ENCODE measurements at regions not wholly inside any gene's neighbourhood (a gene's known extent, or its start where the extent isn't known, plus 50 kb on each side); places are given as distances from the start of the nearest gene placed in this dataset.

DNA sequence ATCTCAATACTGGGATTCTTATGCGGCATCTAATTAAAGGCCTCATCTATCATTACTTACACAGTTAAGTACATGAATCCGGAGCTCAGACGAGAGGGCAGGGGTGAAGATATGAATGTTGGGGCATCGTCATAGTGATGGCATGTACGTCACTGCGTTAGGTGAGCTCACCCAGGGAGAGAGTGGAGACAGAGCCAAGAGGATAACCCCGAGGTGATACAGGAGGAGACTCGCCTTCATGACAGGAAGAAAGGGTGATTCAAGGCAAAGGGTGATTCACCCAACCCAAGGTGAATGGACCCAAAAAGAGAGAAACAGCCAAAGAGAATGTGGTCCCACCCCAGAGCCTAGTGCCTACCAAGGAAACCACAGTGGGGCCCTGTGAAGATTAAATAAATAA lies 132.9 kb upstream of the BLID start:
- DNase-seq (ENCODE audit: low spot score) = no peak
- no peak for ATAC-seq (ENCODE audit: low FRiP score)
- TF ChIP-seq, protein P1, sequence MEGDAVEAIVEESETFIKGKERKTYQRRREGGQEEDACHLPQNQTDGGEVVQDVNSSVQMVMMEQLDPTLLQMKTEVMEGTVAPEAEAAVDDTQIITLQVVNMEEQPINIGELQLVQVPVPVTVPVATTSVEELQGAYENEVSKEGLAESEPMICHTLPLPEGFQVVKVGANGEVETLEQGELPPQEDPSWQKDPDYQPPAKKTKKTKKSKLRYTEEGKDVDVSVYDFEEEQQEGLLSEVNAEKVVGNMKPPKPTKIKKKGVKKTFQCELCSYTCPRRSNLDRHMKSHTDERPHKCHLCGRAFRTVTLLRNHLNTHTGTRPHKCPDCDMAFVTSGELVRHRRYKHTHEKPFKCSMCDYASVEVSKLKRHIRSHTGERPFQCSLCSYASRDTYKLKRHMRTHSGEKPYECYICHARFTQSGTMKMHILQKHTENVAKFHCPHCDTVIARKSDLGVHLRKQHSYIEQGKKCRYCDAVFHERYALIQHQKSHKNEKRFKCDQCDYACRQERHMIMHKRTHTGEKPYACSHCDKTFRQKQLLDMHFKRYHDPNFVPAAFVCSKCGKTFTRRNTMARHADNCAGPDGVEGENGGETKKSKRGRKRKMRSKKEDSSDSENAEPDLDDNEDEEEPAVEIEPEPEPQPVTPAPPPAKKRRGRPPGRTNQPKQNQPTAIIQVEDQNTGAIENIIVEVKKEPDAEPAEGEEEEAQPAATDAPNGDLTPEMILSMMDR (IDR thresholded peaks at IDR 0.05) = no peak

DNA sequence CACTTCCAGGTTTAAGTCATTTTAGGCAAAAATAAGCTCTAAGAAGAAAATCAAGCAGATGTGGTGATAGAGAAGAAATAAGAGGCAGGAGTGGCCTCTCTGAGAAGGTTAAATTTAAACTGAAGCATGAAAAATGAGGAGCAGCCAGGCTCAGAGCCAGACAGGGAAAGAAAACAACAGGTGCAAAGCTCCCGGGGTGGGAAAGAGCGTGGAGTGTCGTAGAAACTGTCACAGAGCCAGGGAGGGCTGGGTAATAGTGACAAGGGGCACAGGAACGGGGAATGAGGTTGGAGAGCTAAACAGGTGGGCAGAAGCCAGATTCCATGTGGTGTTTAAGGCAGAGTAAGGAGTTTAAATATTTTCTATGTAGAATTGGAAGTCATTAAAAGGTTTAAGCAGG lies 132.1 kb upstream of the BLID start:
- TF ChIP-seq, protein P1 (IDR thresholded peaks at IDR 0.05) = no peak
- no peak for ATAC-seq (ENCODE audit: low FRiP score)
- no peak for DNase-seq (ENCODE audit: low spot score)

DNA sequence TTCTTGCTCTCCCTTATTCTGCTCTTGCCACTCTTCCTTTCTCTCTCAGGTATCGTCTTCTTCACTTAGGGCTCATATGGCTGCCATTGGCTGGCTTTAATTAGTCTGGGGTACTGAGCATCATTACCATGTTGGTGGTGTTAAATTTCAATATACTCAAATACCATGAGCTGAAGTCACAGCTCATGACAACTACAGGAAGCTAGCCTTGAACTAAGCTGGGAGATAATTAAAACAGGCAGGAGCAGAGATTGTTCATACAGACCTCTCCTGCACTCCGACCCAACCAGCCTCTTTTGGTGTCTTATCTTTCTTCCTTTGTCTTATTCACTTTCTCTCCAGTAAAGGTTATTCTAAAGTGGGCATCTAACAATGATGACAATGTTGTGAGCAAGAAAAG lies 130.9 kb upstream of the BLID start:
- DNase-seq (ENCODE audit: low spot score) (no peak), ATAC-seq (ENCODE audit: low FRiP score) (no peak)
- TF ChIP-seq, protein P1 (IDR thresholded peaks at IDR 0.05) = no peak

DNA sequence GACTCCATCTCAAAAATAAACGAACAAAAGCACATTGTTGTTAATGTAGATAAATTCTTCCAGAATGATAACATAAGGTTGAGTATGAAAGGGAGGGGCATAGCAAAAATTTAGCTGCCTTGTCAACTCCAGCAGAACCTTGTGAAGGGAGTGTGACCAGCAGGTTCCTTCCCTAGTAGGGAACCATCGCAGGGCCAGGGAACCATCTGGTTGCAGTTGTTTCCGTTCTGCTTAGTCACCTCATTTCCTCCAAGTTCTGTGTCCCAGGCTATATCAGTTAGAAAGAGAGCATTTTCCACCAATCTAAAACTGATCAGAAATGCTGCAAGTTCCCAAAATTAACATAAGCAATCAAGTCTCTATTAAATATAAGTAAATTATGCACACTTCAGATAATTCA lies 126.7 kb upstream of the BLID start:
- DNase-seq (ENCODE audit: low spot score) = no peak
- no peak for ATAC-seq (ENCODE audit: low FRiP score)
- TF ChIP-seq, protein P1 (IDR thresholded peaks at IDR 0.05) = no peak

DNA sequence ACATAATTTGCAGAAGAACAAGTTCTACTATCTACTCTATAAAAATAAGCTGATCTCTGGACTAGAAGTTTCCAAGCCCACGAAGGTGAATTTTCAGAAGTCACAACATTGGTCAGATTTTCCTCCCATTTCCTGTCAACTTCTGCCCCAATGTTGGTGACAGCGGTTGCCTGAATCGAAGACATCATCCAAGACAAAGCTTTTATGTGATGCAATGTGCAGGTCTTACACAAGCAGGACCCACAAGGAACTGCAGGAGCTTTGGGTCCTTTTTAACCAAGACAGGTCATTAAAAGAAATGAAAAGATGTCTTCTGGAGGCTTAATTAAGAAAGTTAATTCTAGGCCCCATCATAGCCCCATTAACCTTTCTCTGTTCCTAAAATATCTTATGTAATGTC lies 125.6 kb upstream of the BLID start:
- DNase-seq (ENCODE audit: low spot score) (no peak), ATAC-seq (ENCODE audit: low FRiP score) (no peak)
- TF ChIP-seq, protein P1 (IDR thresholded peaks at IDR 0.05) = no peak

DNA sequence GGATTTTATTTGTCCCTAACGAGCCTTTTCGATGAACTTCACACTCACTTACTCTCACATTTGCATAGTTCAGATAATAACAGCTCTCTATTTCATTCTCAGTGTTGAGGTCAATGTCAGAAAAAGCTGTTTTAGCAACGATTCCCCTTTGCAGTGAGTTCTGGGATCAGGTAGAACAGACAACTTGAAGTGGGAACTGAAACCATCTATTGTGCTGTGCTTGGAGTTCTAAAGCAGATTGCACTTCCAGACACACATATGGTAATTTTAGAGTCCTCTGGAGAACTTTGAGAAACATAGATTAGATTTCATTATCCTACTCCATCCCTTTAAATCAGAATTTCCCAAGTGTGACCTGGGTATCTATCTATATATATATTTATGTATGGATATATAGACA lies 124.6 kb upstream of the BLID start:
- TF ChIP-seq, protein P1 (IDR thresholded peaks at IDR 0.05) = no peak
- ATAC-seq (ENCODE audit: low FRiP score) (no peak), DNase-seq (ENCODE audit: low spot score) (no peak)

DNA sequence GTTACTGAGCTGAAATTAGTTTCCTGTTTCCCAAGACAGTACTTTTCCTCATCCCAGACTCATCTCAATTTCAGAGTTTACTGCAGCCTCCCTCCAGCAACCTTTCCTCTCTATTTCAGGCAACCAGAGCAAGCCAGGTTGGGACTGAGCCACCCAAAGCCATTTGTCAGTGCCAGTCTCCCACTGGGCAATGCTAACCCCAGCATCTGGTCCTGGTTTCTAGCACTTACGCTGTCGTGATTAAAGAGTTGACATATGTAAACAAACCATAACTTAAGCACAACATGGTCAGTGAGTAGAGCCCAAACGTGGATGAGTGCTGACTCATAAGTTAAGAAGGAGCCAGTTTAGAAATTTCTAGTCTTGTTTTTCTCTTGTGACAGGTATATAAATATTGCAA lies 119.6 kb upstream of the BLID start:
- ATAC-seq (ENCODE audit: low FRiP score) (no peak), DNase-seq (ENCODE audit: low spot score) (no peak)
- TF ChIP-seq, protein P1 (IDR thresholded peaks at IDR 0.05) = no peak

Data from omental fat pad (tissue), 3 donors.